Spleen (tissue), 7 donors: ENCODE measurements at regions not wholly inside any gene's neighbourhood (a gene's known extent, or its start where the extent isn't known, plus 50 kb on each side); places are given as distances from the start of the nearest gene placed in this dataset.

Experiments used
- CTCF ChIP-seq, 11 experiments: fragments of 200-600 bp in 7 of 11; fragments of 450-650 bp in 4 of 11; sonication (generic) in 4 of 11; IDR thresholded peaks in 8 of 11; conservative IDR thresholded peaks in 3 of 11; 1 replicate in 7 of 11; 2 replicates in 4 of 11; pipeline versions ENCODE4 v1.4.0 to v1.8.0; 2016 to 2021; ENCODE audit warnings: antibody characterized with exemption in 11 of 11, inconsistent platforms in 4 of 11, mild to moderate bottlenecking in 1 of 11
- POLR2AphosphoS5 ChIP-seq, 3 donors: sonication (generic); formaldehyde crosslinking; IDR thresholded peaks; one replicate each; pipeline ENCODE4 v1.5.1; 2017; ENCODE audit warnings: antibody characterized with exemption in 3 of 3
- donor health status: DM: no; HTN: no; CAD: no; lungs with moderate emphysema.
- donor health status: DM: no; HTN: no; CAD: no.
- donor health status: DM: no; HTN: no; CAD: no.

DNA sequence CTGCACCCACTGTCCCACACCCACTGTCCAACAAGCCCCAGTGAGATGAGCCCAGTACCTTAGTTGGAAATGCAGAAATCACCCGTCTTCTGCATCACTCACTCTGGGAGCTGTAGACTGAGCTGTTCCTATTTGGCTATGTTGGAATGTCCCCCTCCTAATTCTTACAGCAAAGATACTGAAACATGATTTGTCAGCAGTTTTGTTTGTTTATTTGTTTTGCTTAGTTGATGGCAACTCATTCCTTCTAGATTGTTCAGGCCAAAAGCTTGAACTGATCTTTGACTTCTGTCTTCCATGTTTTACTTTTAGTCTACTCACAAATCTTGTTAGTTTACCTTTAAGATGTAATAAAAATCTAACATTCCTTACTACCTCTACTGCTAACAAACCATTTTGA is 233.6 kb upstream of the MIS18BP1 start:
- TF ChIP-seq CTCF (IDR thresholded peaks at IDR 0.05 in 8 of 11, conservative IDR thresholded peaks at IDR 0.05 in 3 of 11) (no peak), POLR2AphosphoS5 (IDR thresholded peaks at IDR 0.05) (no peak)
